ENCODE measurements at regions not wholly inside any gene's neighbourhood (a gene's known extent, or its start where the extent isn't known, plus 50 kb on each side); places are given as distances from the start of the nearest gene placed in this dataset.
"Not testable (repeated sequence)": the region's sequence is repeated elsewhere in the genome, so short reads cannot be mapped to it uniquely, and the experiment has no call there.

- not testable (repeated sequence) for TF ChIP-seq CTCF (conservative IDR thresholded peaks at IDR 0.05); EZH2 (IDR thresholded peaks at IDR 0.05; ENCODE audit: low read depth)
These were observed 731.1 kb downstream of the MAFB start for GRCh38 chr20:39957911-39958310.
